Ovary (tissue), 3 donors: ENCODE measurements at regions not wholly inside any gene's neighbourhood (a gene's known extent, or its start where the extent isn't known, plus 50 kb on each side); places are given as distances from the start of the nearest gene placed in this dataset.
"Not testable (repeated sequence)": the region's sequence is repeated elsewhere in the genome, so short reads cannot be mapped to it uniquely, and the experiment has no call there.

Experiments
- POLR2A ChIP-seq: fragments of 450-650 bp; IDR thresholded peaks from one replicate; pipeline ENCODE4 v1.6.1; 2017; ENCODE audit warnings: antibody characterized with exemption, mild to moderate bottlenecking, moderate library complexity
- TF ChIP-seq, protein P1 (sequence below), 3 donors: fragments of 450-650 bp in 2 of 3; fragments of 200-600 bp in 1 of 3; IDR thresholded peaks; one replicate each; pipeline versions ENCODE4 v1.5.1 to v1.8.0; 2016 to 2022; ENCODE audit warnings: antibody characterized with exemption in 3 of 3, mild to moderate bottlenecking in 1 of 3
- donor health status: DM: no; HTN: no; CAD: no.

DNA sequence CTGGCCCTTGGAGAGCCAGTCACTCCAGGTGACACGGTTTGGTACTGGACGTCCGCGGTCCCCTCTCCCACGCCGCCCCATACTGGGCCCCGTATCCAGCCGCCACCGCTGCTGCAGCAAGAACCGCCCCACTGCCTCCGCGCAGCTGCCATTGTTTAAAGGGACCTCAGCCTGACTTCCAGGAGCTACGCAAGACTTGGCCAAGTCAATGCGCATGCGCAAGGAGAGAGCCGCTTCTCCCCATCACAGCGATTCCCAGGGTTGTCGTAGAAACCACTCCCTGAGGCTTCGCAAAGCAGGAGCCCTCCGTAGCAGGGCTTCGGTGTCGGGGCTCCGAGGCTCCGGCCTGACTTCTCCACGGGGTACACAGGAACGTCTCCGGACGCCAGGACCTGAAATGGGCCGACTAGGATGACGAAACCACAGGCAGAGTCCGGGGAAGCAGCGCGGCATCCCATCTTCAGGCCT is 606.2 kb downstream of the KCNJ18 start:
- TF ChIP-seq, protein P1, sequence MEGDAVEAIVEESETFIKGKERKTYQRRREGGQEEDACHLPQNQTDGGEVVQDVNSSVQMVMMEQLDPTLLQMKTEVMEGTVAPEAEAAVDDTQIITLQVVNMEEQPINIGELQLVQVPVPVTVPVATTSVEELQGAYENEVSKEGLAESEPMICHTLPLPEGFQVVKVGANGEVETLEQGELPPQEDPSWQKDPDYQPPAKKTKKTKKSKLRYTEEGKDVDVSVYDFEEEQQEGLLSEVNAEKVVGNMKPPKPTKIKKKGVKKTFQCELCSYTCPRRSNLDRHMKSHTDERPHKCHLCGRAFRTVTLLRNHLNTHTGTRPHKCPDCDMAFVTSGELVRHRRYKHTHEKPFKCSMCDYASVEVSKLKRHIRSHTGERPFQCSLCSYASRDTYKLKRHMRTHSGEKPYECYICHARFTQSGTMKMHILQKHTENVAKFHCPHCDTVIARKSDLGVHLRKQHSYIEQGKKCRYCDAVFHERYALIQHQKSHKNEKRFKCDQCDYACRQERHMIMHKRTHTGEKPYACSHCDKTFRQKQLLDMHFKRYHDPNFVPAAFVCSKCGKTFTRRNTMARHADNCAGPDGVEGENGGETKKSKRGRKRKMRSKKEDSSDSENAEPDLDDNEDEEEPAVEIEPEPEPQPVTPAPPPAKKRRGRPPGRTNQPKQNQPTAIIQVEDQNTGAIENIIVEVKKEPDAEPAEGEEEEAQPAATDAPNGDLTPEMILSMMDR (IDR thresholded peaks at IDR 0.05): not testable (repeated sequence)
- not testable (repeated sequence) for TF ChIP-seq POLR2A
